ENCODE measurements at regions not wholly inside any gene's neighbourhood (a gene's known extent, or its start where the extent isn't known, plus 50 kb on each side); places are given as distances from the start of the nearest gene placed in this dataset.
"Not testable (repeated sequence)": the region's sequence is repeated elsewhere in the genome, so short reads cannot be mapped to it uniquely, and the experiment has no call there.

DNA sequence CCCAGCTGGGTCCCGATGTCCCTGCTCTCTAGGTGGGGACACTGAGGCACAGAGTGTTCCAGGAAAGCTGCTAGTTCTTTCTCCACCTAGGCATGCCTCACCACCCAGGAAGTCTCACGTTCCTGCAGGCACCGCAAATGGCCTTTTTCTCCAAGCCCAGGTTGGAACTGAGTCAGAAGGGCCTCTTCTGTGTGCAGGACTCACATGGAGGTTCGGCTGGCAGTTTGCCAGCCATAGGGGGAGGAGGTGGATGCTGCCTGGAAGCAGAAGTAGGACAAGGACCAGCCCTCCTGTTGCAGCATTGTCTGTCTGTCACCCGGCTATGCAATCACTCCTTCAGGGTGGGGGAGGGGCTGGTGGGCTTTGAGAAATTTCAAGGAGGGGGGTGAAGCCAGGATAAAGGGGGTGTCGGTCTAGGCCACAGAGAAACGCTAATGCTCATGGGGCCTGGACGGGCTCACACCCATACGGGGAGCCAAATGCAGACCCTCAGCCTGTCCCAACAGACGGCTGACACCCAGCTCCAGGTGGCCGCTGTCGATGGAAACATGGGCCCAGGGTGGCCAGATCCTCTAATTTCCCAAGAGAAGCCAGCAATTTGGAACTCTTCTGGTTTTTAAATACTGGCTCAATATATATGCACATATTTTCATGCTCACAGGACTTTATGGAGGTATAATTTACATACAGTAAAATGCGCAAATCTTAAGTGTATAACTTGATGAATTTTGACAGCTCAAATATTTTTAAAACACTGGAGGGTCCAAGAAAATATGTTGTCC lies 120.5 kb downstream of the PHETA1 start:
- H2AFZ ChIP-seq (ENCODE audit: low read length, unreplicated experiment), result no peak overlapping the region
- no peaks in the 10 kb centered on the region for H3K36me3 ChIP-seq (ENCODE audit: insufficient read depth, low read length)
- H3K27me3 ChIP-seq (ENCODE audit: insufficient read depth, low read length), result peaks cover 64% of the 10 kb centered on the region
- no peak overlapping the region for H3K27ac ChIP-seq (ENCODE audit: low read depth, low read length)
- no peaks in the 10 kb centered on the region for H3K79me2 ChIP-seq (ENCODE audit: control insufficient read depth, insufficient read depth, low read length, unreplicated experiment)
- H3K4me3 ChIP-seq (ENCODE audit: low read depth, low read length), result no peak overlapping the region
- H3K4me1 ChIP-seq (ENCODE audit: control insufficient read depth, insufficient read depth, low read length, unreplicated experiment), result no peaks in the 10 kb centered on the region

DNA sequence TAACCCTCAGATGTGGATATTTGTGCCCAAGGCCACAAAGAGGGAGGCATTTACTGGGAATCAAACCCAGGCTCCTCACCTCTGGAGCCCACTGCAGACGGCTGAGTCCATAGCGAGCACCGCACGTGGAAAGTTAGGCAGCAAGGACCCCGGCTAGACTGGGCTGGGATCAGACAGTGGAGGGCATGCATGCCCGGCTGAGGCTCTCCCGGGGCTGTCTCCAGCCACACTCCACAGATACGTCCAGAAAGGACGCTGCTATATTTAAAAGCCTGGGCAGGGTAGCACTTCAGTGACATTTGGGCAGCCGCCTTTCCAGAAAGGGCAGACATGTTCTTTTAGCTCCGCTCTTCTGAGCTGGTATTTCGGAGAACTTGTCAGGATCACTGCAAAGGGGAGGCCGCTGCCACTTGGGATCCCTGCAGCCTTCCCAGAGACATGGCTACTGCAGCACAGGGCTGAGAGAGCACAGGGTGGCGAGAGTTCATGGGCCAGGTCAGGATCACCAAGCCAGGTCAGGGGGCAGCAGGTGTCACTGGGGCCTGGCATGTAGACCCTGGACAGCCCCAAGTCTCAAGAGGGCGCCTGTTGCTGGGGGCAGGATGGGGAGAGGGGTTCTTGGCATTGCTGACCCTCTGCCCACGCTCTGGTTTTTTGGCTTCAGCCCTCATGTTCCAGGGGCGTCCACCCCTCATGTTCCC lies 121.7 kb downstream of the PHETA1 start:
- Histone ChIP-seq H3K79me2 (ENCODE audit: control insufficient read depth, insufficient read depth, low read length, unreplicated experiment) (no peaks in the 10 kb centered on the region), H3K4me3 (ENCODE audit: low read depth, low read length) (no peak overlapping the region), H2AFZ (ENCODE audit: low read length, unreplicated experiment) (no peak overlapping the region), H3K27ac (ENCODE audit: low read depth, low read length) (no peak overlapping the region), H3K4me1 (ENCODE audit: control insufficient read depth, insufficient read depth, low read length, unreplicated experiment) (no peaks in the 10 kb centered on the region), H3K27me3 (ENCODE audit: insufficient read depth, low read length) (peaks cover 53% of the 10 kb centered on the region), H3K36me3 (ENCODE audit: insufficient read depth, low read length) (no peaks in the 10 kb centered on the region)

DNA sequence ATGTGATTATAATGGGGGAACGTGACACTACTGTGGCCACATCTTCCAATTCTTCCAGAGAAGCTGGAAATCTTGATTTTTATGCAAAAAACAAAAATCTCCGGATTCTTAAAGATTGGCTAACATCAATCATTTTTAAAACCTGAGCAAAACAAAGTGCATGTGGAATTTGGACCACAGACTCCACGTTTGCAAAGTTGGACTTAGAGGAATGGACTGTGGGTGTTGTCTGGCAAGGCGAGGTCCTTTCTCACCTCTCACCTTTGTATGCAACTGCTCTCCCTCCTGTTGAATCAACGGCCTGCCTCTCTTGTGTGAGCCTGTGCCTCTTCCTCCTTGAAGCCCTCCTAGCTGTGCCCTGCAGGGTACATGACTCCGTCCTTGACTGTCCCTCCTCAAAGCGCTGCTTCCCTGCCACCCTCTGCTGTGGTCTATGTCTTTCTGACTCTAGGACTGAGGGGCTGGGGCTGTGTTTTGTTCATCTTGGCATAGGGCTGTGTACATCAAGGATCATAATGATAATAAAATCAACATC lies 122.4 kb downstream of the PHETA1 start:
- Histone ChIP-seq H2AFZ (ENCODE audit: low read length, unreplicated experiment) (no peak overlapping the region), H3K27ac (ENCODE audit: low read depth, low read length) (no peak overlapping the region), H3K4me3 (ENCODE audit: low read depth, low read length) (no peak overlapping the region), H3K36me3 (ENCODE audit: insufficient read depth, low read length) (no peaks in the 10 kb centered on the region), H3K4me1 (ENCODE audit: control insufficient read depth, insufficient read depth, low read length, unreplicated experiment) (no peaks in the 10 kb centered on the region), H3K79me2 (ENCODE audit: control insufficient read depth, insufficient read depth, low read length, unreplicated experiment) (no peaks in the 10 kb centered on the region), H3K27me3 (ENCODE audit: insufficient read depth, low read length) (peaks cover 56% of the 10 kb centered on the region)

DNA sequence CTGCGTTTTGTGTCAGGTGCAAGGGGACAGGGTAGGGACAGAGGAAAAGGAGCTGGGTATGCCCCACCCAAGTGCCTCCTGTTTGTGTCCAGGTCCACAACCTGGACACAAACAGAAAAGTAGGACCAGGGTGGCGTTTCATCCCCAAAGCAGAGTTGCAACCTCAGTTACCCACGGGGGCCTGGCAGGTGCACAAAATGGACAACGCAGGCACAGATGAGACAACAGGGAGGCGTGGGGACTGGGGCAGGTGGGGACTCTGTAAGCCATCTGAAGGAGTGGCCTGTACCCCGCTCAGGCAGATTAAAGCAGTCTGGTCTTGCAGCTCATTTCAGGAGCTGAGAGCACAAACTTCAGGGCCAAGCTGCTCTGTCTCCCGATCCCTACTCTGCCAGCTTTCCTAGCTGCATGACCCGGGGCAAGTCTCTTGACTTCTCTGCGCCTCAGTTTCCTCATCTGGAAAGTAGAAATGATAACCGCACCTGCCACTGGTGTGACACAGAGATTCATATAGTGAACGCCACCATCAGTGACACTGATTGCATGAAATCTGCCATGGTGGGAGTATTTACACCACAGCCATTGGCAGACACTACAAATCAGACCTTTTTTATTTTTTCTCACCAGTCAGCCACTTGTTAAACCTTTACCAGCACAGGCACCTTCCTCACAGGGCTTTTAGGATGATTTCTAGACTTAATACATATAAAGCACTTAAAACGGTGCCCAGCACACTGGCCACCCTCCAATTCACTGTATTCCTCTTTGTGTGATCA lies 123.0 kb downstream of the PHETA1 start:
- no peak overlapping the region for H2AFZ ChIP-seq (ENCODE audit: low read length, unreplicated experiment)
- no peaks in the 10 kb centered on the region for H3K79me2 ChIP-seq (ENCODE audit: control insufficient read depth, insufficient read depth, low read length, unreplicated experiment)
- H3K27me3 ChIP-seq (ENCODE audit: insufficient read depth, low read length), result peaks cover 62% of the 10 kb centered on the region
- H3K4me3 ChIP-seq (ENCODE audit: low read depth, low read length), result no peak overlapping the region
- H3K36me3 ChIP-seq (ENCODE audit: insufficient read depth, low read length), result no peaks in the 10 kb centered on the region
- H3K4me1 ChIP-seq (ENCODE audit: control insufficient read depth, insufficient read depth, low read length, unreplicated experiment), result no peaks in the 10 kb centered on the region
- no peak overlapping the region for H3K27ac ChIP-seq (ENCODE audit: low read depth, low read length)

DNA sequence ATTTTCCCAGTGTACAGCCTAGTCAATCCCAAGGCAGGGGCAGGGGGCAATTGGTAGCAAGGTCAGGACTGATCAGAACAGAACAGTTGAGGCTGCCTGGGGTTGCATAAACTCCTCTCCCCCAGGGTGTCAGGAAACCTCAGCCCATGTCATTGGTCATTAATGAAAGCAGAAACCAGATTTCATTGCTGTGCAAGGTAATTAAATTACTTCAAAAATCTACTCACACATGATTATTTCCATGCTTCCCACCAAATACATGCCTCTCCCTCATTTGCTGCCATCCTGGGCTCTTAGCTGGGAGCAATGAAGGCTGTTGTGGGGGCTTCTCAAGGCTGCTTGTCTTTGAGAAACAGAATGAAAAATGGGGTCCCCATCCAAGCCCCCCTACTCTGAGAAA lies 124.2 kb downstream of the PHETA1 start:
- no peaks in the 10 kb centered on the region for H3K4me1 ChIP-seq (ENCODE audit: control insufficient read depth, insufficient read depth, low read length, unreplicated experiment)
- H3K79me2 ChIP-seq (ENCODE audit: control insufficient read depth, insufficient read depth, low read length, unreplicated experiment), result no peaks in the 10 kb centered on the region
- no peak overlapping the region for H3K4me3 ChIP-seq (ENCODE audit: low read depth, low read length)
- H3K27me3 ChIP-seq (ENCODE audit: insufficient read depth, low read length), result peaks cover 63% of the 10 kb centered on the region
- no peak overlapping the region for H3K27ac ChIP-seq (ENCODE audit: low read depth, low read length)
- no peak overlapping the region for H2AFZ ChIP-seq (ENCODE audit: low read length, unreplicated experiment)
- no peaks in the 10 kb centered on the region for H3K36me3 ChIP-seq (ENCODE audit: insufficient read depth, low read length)

DNA sequence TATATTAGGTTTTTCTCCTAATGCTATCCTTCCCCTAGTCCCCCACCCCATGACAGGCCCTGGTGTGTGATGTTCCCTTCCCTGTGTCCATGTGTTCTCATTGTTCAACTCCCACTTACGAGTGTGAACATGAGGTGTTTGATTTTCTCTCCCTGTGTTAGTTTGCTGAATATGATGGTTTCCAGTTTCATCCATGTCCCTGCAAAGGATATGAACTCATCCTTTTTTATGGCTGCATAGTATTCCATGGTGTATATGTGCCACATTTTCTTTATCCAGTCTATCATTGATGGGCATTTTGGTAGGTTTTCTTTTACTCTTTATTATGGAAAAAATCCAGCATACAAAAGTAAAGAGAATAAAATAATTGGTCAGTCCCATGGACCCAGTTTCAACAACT lies 126.1 kb downstream of the PHETA1 start:
- H3K4me1 ChIP-seq (ENCODE audit: control insufficient read depth, insufficient read depth, low read length, unreplicated experiment); H3K4me3 ChIP-seq (ENCODE audit: low read depth, low read length); H3K79me2 ChIP-seq (ENCODE audit: control insufficient read depth, insufficient read depth, low read length, unreplicated experiment); H2AFZ ChIP-seq (ENCODE audit: low read length, unreplicated experiment); H3K27ac ChIP-seq (ENCODE audit: low read depth, low read length); H3K36me3 ChIP-seq (ENCODE audit: insufficient read depth, low read length): not testable (repeated sequence)
- H3K27me3 ChIP-seq (ENCODE audit: insufficient read depth, low read length), result peaks cover 80% of the 10 kb centered on the region

DNA sequence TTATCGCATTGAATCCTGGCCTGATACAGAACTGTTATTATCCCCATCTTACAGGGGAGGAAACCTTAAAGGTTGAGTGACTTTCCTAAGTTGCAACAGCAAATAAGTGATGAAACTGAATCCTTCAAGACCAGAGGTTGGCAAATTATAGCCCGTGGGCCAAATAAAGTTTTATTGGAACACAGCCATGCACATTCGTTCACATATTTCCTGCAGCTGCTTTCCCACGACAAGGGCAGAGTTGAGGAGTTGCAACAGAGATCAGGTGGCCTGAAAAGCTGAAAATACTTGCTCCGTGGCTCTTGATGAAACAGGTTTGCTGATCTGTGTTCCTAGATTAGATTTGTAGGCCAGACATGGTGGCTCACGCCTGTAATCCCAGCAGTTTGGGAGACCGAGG lies 126.7 kb downstream of the PHETA1 start:
- Histone ChIP-seq H3K27me3 (ENCODE audit: insufficient read depth, low read length) (peaks cover 82% of the 10 kb centered on the region), H3K79me2 (ENCODE audit: control insufficient read depth, insufficient read depth, low read length, unreplicated experiment) (no peaks in the 10 kb centered on the region), H3K36me3 (ENCODE audit: insufficient read depth, low read length) (no peaks in the 10 kb centered on the region), H3K27ac (ENCODE audit: low read depth, low read length) (no peak overlapping the region), H2AFZ (ENCODE audit: low read length, unreplicated experiment) (no peak overlapping the region), H3K4me1 (ENCODE audit: control insufficient read depth, insufficient read depth, low read length, unreplicated experiment) (no peaks in the 10 kb centered on the region), H3K4me3 (ENCODE audit: low read depth, low read length) (no peak overlapping the region)

DNA sequence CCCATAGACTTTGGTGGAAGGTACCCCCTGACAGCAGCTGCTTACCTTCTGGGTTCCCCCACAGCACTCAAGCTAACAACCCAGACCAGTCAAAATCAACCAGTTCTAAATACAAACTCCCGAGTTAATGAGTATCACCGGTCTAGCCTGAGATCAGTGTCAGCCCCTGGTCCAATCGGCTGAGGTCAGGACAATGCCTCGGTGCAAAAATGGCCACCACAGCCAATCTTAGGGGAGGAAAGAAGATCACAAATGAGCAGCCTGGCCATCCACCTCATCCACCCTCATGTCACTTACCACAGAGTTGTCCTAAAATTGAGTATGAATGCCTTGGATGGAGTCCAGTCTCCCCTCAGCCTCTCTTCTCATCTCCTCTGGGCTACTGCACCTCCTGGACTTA lies 128.5 kb downstream of the PHETA1 start:
- peaks cover 80% of the 10 kb centered on the region for H3K27me3 ChIP-seq (ENCODE audit: insufficient read depth, low read length)
- no peaks in the 10 kb centered on the region for H3K4me1 ChIP-seq (ENCODE audit: control insufficient read depth, insufficient read depth, low read length, unreplicated experiment)
- H3K36me3 ChIP-seq (ENCODE audit: insufficient read depth, low read length), result no peaks in the 10 kb centered on the region
- no peak overlapping the region for H3K27ac ChIP-seq (ENCODE audit: low read depth, low read length)
- no peak overlapping the region for H3K4me3 ChIP-seq (ENCODE audit: low read depth, low read length)
- no peak overlapping the region for H2AFZ ChIP-seq (ENCODE audit: low read length, unreplicated experiment)
- H3K79me2 ChIP-seq (ENCODE audit: control insufficient read depth, insufficient read depth, low read length, unreplicated experiment), result no peaks in the 10 kb centered on the region

DNA sequence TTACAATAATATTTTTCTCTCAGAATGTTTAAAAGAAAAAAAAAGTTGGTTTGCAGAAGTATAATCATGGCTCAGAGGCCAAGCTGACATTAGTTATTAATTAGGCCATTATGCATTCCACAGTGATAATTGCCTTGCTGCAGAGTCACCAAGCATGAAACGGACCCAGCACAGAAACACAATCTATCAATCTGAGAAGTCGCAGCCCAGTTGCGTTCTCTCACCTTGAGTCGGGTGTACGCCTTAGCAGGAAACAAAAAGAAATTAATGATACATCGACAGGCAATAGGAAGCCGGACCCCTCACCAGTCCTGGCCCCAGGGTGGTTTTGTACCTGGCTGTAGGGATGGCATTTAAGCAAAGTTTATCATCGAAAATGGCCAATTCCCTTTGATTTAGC lies 129.7 kb downstream of the PHETA1 start:
- Histone ChIP-seq H3K79me2 (ENCODE audit: control insufficient read depth, insufficient read depth, low read length, unreplicated experiment) (no peaks in the 10 kb centered on the region), H3K4me3 (ENCODE audit: low read depth, low read length) (no peak overlapping the region), H2AFZ (ENCODE audit: low read length, unreplicated experiment) (no peak overlapping the region), H3K36me3 (ENCODE audit: insufficient read depth, low read length) (no peaks in the 10 kb centered on the region), H3K27ac (ENCODE audit: low read depth, low read length) (no peak overlapping the region), H3K27me3 (ENCODE audit: insufficient read depth, low read length) (peaks cover 77% of the 10 kb centered on the region), H3K4me1 (ENCODE audit: control insufficient read depth, insufficient read depth, low read length, unreplicated experiment) (no peaks in the 10 kb centered on the region)

DNA sequence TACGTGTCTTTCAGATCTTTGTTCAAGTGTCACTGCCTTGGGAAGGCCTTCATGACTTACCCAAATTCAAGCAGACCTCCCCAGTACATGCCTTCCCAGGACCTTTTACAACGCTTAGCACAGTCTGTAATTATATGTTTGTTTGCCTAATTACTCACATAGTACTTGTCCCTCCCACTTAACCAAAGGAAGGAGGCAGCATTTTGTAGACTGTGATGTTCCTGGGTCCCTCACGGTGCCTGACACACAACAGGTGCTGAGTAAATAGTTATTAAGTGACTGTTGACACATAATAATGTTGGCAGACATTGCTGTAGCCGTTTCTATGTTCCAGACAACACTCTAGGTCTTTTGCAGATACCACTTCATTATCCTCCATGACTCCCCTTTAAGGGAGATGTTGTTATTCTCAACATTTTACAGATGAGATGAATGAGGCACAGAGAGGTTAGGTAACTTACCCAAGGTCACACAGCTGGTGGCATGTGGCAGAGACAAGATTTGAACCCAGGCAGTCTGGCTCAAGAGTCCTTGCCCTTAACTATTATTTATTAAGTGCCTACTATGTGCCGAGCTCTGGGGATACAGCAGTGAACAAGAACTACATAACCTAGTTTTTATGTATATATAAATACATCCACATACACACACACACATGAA lies 130.7 kb downstream of the PHETA1 start:
- Histone ChIP-seq H3K36me3 (ENCODE audit: insufficient read depth, low read length) (no peaks in the 10 kb centered on the region), H3K27ac (ENCODE audit: low read depth, low read length) (no peak overlapping the region), H3K27me3 (ENCODE audit: insufficient read depth, low read length) (peaks cover 80% of the 10 kb centered on the region), H3K79me2 (ENCODE audit: control insufficient read depth, insufficient read depth, low read length, unreplicated experiment) (no peaks in the 10 kb centered on the region), H3K4me1 (ENCODE audit: control insufficient read depth, insufficient read depth, low read length, unreplicated experiment) (no peaks in the 10 kb centered on the region), H2AFZ (ENCODE audit: low read length, unreplicated experiment) (no peak overlapping the region), H3K4me3 (ENCODE audit: low read depth, low read length) (no peak overlapping the region)

Measured in ACC112 (cell line).